ENCODE measurements at regions not wholly inside any gene's neighbourhood (a gene's known extent, or its start where the extent isn't known, plus 50 kb on each side); places are given as distances from the start of the nearest gene placed in this dataset.
"Not testable (repeated sequence)": the region's sequence is repeated elsewhere in the genome, so short reads cannot be mapped to it uniquely, and the experiment has no call there.

DNA sequence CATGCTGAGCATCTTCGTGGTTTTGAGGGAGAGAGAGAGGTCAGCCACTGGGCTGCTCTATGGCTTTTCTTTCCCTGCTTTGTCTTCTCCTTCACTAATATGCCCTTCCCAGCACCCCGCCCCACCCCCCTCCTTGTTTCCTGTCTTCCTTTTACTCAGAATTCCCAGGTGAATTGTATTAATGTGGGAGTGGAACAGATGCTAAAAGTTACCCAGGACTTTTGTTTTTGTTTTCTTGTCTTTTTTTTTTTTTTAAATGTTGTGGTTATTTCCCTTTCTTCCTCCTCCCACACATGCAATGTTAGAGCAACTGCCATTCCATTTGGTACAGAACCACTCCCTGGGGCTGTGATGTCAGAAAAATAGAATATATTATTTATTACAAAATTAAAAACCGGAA, 442.7 kb upstream of the CD180 start:
- TF ChIP-seq CTCF (IDR thresholded peaks at IDR 0.05; ENCODE audit: insufficient read depth, low read depth, low read length): no peak
- H3K4me3 ChIP-seq (ENCODE audit: low read depth, low read length): no peak overlapping the region
- DNase-seq (ENCODE audit: low read depth): peak; percentile 23

GRCh38 chr5:67636850-67637524, 440.4 kb upstream of the CD180 start:
- no peak for DNase-seq (ENCODE audit: low read depth)
- no peak for TF ChIP-seq CTCF (IDR thresholded peaks at IDR 0.05; ENCODE audit: insufficient read depth, low read depth, low read length)
- H3K4me3 ChIP-seq (ENCODE audit: low read depth, low read length): no peak overlapping the region

GRCh38 chr5:67636091-67636490, 439.5 kb upstream of the CD180 start:
- DNase-seq (ENCODE audit: low read depth): no peak
- H3K4me3 ChIP-seq (ENCODE audit: low read depth, low read length): no peak overlapping the region
- no peak for TF ChIP-seq CTCF (IDR thresholded peaks at IDR 0.05; ENCODE audit: insufficient read depth, low read depth, low read length)

- H3K4me3 ChIP-seq (ENCODE audit: low read depth, low read length); DNase-seq (ENCODE audit: low read depth): not testable (repeated sequence)
Measured at GRCh38 chr5:67627079-67627478, 430.5 kb upstream of the CD180 start.

DNA sequence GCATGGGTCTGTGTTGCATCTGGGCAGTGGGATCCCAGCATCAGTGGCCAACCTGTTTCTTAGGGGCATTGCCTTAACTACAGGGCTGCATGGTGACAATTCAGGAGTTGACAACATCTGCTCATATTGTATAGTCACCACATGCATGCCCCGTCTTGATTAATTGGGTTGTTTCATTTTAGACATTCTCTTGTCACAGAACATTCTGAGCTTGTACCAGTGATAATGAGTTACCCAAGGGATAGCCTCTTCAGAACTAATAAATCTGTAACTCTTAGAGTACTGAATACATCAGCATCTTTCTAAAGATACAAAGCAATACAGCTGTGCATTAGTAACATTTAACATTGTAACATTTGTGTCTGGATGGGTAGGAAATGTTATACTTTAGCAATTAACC, 426.5 kb upstream of the CD180 start:
- no peak overlapping the region for H3K4me3 ChIP-seq (ENCODE audit: low read depth, low read length)
- DNase-seq (ENCODE audit: low read depth): no peak
- TF ChIP-seq CTCF (IDR thresholded peaks at IDR 0.05; ENCODE audit: insufficient read depth, low read depth, low read length): no peak

DNA sequence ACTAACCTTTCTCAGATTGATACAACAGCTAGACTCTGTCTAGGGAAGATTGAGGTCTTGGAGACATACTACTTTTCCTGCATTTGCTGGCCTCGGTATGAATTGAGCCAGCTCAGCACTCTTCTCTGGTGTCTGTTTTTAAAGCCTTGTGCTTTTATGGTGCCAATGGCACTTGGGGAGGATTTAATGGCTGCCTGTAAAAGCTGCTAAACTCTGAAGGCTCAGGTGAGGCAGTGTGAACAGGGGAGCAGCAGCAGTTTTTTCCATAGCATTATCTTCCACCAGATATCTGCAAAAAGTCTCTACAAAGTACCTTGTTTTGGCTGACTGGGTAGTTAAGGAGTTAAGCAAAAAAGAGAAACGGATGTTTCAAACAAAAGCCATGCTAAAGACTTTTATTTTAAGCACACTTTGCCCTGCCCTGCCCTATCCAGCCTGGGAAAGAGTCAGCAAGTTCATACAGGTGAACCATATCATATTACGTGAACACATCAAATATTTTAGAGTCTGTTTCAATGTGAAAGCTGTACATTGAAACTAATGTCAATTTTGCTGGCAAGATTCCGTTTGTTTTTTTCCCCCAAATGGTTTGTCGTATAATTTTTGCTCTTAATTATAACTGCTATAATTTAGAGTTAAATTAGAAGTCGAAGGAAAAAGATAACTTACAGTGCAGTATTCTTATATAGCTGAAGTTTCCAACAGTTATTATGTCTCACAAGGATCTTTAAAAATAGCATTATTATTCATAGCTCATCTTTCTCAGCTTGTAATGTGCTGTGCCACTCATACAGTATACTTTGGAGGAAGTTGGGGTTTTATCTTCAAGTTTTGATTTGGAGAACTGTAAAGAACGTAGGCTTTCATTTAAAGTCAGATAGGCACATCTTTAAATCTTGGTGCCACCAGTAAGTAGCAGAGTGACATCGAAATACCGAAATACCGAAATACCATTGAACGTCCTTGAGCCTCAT, 424.1 kb upstream of the CD180 start:
- DNase-seq (ENCODE audit: low read depth): no peak
- no peak for TF ChIP-seq CTCF (IDR thresholded peaks at IDR 0.05; ENCODE audit: insufficient read depth, low read depth, low read length)
- H3K4me3 ChIP-seq (ENCODE audit: low read depth, low read length): no peak overlapping the region

- no peak for DNase-seq (ENCODE audit: low read depth)
- no peak overlapping the region for H3K4me3 ChIP-seq (ENCODE audit: low read depth, low read length)
- TF ChIP-seq CTCF (IDR thresholded peaks at IDR 0.05; ENCODE audit: insufficient read depth, low read depth, low read length): no peak
Measured at GRCh38 chr5:67619636-67620035, 423.0 kb upstream of the CD180 start.
